GM12891 (cell line): ENCODE measurements at regions not wholly inside any gene's neighbourhood (a gene's known extent, or its start where the extent isn't known, plus 50 kb on each side); places are given as distances from the start of the nearest gene placed in this dataset.

Experiments
- PAX5 ChIP-seq: IDR thresholded peaks from 2 replicates; pipeline ENCODE4 v1.6.1; 2011; ENCODE audit warnings: low read length, moderate library complexity, mild to moderate bottlenecking; ENCODE audit not compliant: insufficient read depth, severe bottlenecking
- POLR2A ChIP-seq: IDR thresholded peaks from 2 replicates; pipeline ENCODE4 v1.6.1; 2011; ENCODE audit warnings: low read depth, low read length, control low read depth
- POLR2AphosphoS5 ChIP-seq: IDR thresholded peaks from 2 replicates; pipeline ENCODE4 v1.6.1; 2011; ENCODE audit warnings: low read depth, low read length, control low read depth
- TAF1 ChIP-seq: IDR thresholded peaks from 2 replicates; pipeline ENCODE4 v1.6.1; 2011; ENCODE audit warnings: low read depth, low read length, control low read depth

DNA sequence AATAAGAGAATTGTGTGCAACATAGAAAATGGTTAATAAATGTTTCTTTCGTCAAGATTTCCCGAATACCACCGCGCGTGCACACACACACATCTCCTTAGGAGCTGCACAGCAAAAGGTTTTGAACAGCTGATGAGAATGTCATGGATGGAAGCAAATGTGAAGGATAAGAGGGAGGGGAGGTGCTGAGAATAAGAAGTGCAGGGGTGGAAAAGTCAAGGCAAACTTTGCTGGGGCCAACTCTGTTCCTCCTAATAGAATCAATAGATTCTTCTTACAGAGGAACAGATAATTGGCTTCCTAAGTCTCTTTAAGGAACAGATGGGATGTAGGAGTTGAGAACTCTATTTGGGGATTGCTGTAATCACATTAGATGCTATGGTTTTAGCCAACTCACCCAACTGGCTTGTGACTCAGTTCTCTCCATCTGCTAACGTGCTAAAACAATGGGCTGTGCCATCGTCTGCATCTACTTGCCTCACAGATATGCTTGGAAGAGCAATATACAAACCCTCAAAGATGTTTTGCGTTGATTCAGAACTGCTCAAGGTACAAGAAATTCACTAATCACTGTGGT lies 408.2 kb upstream of the CELF2 start:
- TF ChIP-seq POLR2A (no peak), POLR2AphosphoS5 (no peak), PAX5 (no peak), TAF1 (no peak)
